IPS-15b (cell line): ENCODE measurements at regions not wholly inside any gene's neighbourhood (a gene's known extent, or its start where the extent isn't known, plus 50 kb on each side); places are given as distances from the start of the nearest gene placed in this dataset.
A peak's percentile ranks its signal among the peaks of the same experiment; 100 is the strongest.
"Not testable (repeated sequence)": the region's sequence is repeated elsewhere in the genome, so short reads cannot be mapped to it uniquely, and the experiment has no call there.

ENCODE experiments used
- H3K27me3 ChIP-seq: one replicate; pipeline ENCODE4 v1.6.1; 2013; ENCODE audit warnings: low read length; ENCODE audit not compliant: control insufficient read depth, insufficient read depth
- H3K36me3 ChIP-seq: one replicate; pipeline ENCODE4 v1.6.1; 2013; ENCODE audit warnings: low read length; ENCODE audit not compliant: control insufficient read depth, insufficient read depth
- H3K4me1 ChIP-seq: one replicate; pipeline ENCODE4 v1.6.1; 2013; ENCODE audit warnings: mild to moderate bottlenecking, low read length; ENCODE audit not compliant: control insufficient read depth, insufficient read depth
- H3K4me3 ChIP-seq: one replicate; pipeline ENCODE4 v1.5.1; 2013; ENCODE audit warnings: low read depth, low read length
- H3K9ac ChIP-seq: one replicate; pipeline ENCODE4 v1.6.1; 2013; ENCODE audit warnings: low read depth, mild to moderate bottlenecking, low read length
- H3K9me3 ChIP-seq: one replicate; pipeline ENCODE4 v1.6.1; 2013; ENCODE audit warnings: mild to moderate bottlenecking, low read length; ENCODE audit not compliant: control insufficient read depth, insufficient read depth

DNA sequence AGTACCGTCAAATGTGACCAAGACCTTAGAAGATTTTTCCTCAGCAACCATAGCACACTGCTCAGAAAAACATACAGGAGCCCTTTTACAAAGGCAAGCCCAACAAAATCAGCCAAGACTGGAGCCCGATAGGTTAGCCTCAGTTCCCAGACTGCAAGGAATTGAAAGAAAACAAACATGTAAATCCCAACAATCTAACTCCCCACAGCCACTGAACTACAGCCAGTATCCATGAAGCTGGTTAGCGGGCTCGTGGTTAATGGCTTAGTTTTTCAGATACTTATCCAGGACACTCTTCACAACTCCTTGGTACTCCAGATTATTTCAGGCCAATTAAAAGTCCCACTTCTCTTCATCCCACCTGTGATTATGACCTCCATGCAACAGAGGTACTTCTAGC lies 201.6 kb downstream of the IPMK start:
- Histone ChIP-seq H3K4me1 (peaks cover 8% of the 10 kb centered on the region), H3K9me3 (no peaks in the 10 kb centered on the region), H3K9ac (no peak overlapping the region), H3K4me3 (no peak overlapping the region), H3K27me3 (no peaks in the 10 kb centered on the region), H3K36me3 (no peaks in the 10 kb centered on the region)

DNA sequence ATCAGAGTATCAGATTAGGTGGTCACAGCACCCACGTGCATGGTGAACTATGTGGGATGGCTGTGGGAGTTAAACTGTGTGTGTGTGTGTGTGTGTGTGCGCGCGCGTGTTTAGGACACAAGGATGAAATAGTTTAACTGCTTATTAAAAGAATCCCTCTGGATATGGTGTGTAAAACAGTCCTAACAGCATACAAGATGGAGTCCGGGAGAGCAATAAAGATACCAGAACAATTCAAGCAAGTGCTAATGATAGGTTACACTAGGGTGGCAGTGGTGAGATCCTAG lies 202.2 kb downstream of the IPMK start:
- Histone ChIP-seq H3K27me3 (no peaks in the 10 kb centered on the region), H3K9me3 (no peaks in the 10 kb centered on the region), H3K4me1 (peaks cover 8% of the 10 kb centered on the region), H3K4me3 (no peak overlapping the region), H3K36me3 (no peaks in the 10 kb centered on the region), H3K9ac (no peak overlapping the region)

- Histone ChIP-seq H3K9me3 (no peaks in the 10 kb centered on the region), H3K4me3 (no peak overlapping the region), H3K27me3 (no peaks in the 10 kb centered on the region), H3K9ac (no peak overlapping the region), H3K4me1 (peaks cover 8% of the 10 kb centered on the region), H3K36me3 (no peaks in the 10 kb centered on the region)
Observed at GRCh38 chr10:58064714-58065528, 202.8 kb downstream of the IPMK start.

GRCh38 chr10:58063861-58064480 lies 203.7 kb downstream of the IPMK start:
- no peak overlapping the region for H3K4me3 ChIP-seq
- H3K9me3 ChIP-seq = no peaks in the 10 kb centered on the region
- peaks cover 8% of the 10 kb centered on the region for H3K4me1 ChIP-seq
- H3K27me3 ChIP-seq = no peaks in the 10 kb centered on the region
- H3K9ac ChIP-seq = no peak overlapping the region
- H3K36me3 ChIP-seq = no peaks in the 10 kb centered on the region

DNA sequence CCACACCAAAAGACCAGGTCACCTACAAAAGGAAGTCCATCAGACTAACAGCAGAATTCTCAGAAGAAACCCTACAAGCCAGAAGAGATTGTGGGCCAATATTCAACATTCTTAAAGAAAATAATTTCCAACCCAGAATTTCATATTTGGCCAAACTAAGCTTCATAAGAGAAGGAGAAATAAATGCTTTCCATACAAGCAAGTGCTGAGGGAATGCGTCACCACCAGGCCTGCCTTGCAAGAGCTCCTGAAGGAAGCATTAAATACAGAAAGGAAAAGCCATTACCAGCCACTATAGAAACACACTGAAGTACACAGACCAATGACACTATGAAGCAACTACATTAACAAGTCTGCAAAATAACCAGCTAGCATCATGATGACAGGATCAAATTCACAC lies 209.0 kb downstream of the IPMK start:
- not testable (repeated sequence) for H3K4me1 ChIP-seq, H3K36me3 ChIP-seq, H3K9me3 ChIP-seq, H3K27me3 ChIP-seq, H3K9ac ChIP-seq, H3K4me3 ChIP-seq

GRCh38 chr10:58054881-58055280 lies 212.8 kb downstream of the IPMK start:
- H3K27me3 ChIP-seq = no peaks in the 10 kb centered on the region

DNA sequence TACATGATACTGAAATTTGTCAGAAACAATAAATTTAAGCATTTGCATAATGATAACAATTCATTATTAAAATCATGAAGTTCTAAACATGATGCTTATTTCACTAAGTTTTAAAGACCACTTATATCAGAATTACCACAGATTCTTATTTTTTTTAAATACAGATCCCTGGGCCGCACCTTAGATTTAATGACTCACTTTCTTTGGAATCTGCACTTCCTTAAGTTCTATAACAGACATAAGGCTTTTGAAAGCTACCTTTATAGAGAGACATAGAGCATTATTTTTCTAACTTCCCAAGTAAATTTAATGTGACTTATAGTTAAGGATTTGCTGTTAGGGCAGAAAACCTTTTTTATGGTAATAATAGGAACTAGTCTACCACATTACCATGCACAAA lies 214.9 kb downstream of the IPMK start:
- no peak overlapping the region for H3K9ac ChIP-seq
- H3K9me3 ChIP-seq = no peaks in the 10 kb centered on the region
- no peaks in the 10 kb centered on the region for H3K27me3 ChIP-seq
- no peaks in the 10 kb centered on the region for H3K36me3 ChIP-seq
- no peak overlapping the region for H3K4me3 ChIP-seq
- H3K4me1 ChIP-seq = peaks cover 30% of the 10 kb centered on the region

More at GRCh38 chr10:58054881-58055280, 212.8 kb downstream of the IPMK start:
- H3K9ac ChIP-seq = no peak overlapping the region
- H3K4me3 ChIP-seq = no peak overlapping the region
- H3K9me3 ChIP-seq = no peaks in the 10 kb centered on the region
- H3K4me1 ChIP-seq = peaks cover 24% of the 10 kb centered on the region
- H3K36me3 ChIP-seq = no peaks in the 10 kb centered on the region

- H3K4me3 ChIP-seq = peak overlapping the region; percentile 0
Observed at GRCh38 chr10:58050575-58050974, 217.1 kb downstream of the IPMK start.

GRCh38 chr10:58048936-58049335 lies 218.8 kb downstream of the IPMK start:
- no peaks in the 10 kb centered on the region for H3K27me3 ChIP-seq
- H3K4me3 ChIP-seq = no peak overlapping the region
- H3K9ac ChIP-seq = no peak overlapping the region
- H3K36me3 ChIP-seq = no peaks in the 10 kb centered on the region
- H3K4me1 ChIP-seq = peaks cover 30% of the 10 kb centered on the region
- H3K9me3 ChIP-seq = no peaks in the 10 kb centered on the region

More at GRCh38 chr10:58050575-58050974, 217.1 kb downstream of the IPMK start:
- Histone ChIP-seq H3K27me3 (no peaks in the 10 kb centered on the region), H3K36me3 (no peaks in the 10 kb centered on the region), H3K4me1 (peaks cover 30% of the 10 kb centered on the region), H3K9me3 (no peaks in the 10 kb centered on the region), H3K9ac (no peak overlapping the region)

- no peak overlapping the region for H3K4me3 ChIP-seq
- H3K4me1 ChIP-seq = no peaks in the 10 kb centered on the region
- H3K27me3 ChIP-seq = no peaks in the 10 kb centered on the region
- H3K9me3 ChIP-seq = no peaks in the 10 kb centered on the region
- H3K36me3 ChIP-seq = no peaks in the 10 kb centered on the region
- H3K9ac ChIP-seq = no peak overlapping the region
Observed at GRCh38 chr10:58044072-58044471, 223.6 kb downstream of the IPMK start.

DNA sequence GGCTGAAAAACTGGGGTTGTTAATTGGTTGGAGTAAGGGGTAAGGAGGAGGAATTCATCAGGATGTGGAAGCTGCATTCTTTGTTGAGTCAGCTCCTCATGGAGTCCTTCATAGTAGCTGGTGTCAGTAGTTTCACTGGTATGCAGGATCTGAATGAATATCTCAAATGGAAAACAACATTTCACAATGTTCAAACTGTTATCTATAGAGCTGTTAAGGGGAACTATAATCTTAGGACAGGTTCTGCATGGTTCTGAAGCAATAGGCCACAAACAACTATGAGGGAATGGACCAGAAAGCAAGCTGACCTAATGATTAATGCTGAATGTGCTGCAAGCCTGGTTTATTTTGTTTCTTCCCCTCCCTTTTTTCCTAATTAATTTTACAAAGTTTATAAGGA lies 225.8 kb downstream of the IPMK start:
- no peaks in the 10 kb centered on the region for H3K4me1 ChIP-seq
- no peak overlapping the region for H3K9ac ChIP-seq
- no peak overlapping the region for H3K4me3 ChIP-seq
- no peaks in the 10 kb centered on the region for H3K9me3 ChIP-seq
- H3K36me3 ChIP-seq = no peaks in the 10 kb centered on the region
- no peaks in the 10 kb centered on the region for H3K27me3 ChIP-seq

- H3K36me3 ChIP-seq = no peaks in the 10 kb centered on the region
Observed at GRCh38 chr10:58030208-58030607, 237.5 kb downstream of the IPMK start.

More at GRCh38 chr10:58030208-58030607, 237.5 kb downstream of the IPMK start:
- no peaks in the 10 kb centered on the region for H3K9me3 ChIP-seq
- H3K4me3 ChIP-seq = no peak overlapping the region
- H3K9ac ChIP-seq = no peak overlapping the region
- no peaks in the 10 kb centered on the region for H3K27me3 ChIP-seq
- H3K4me1 ChIP-seq = no peaks in the 10 kb centered on the region
